ENCODE measurements at regions not wholly inside any gene's neighbourhood (a gene's known extent, or its start where the extent isn't known, plus 50 kb on each side); places are given as distances from the start of the nearest gene placed in this dataset.

DNA sequence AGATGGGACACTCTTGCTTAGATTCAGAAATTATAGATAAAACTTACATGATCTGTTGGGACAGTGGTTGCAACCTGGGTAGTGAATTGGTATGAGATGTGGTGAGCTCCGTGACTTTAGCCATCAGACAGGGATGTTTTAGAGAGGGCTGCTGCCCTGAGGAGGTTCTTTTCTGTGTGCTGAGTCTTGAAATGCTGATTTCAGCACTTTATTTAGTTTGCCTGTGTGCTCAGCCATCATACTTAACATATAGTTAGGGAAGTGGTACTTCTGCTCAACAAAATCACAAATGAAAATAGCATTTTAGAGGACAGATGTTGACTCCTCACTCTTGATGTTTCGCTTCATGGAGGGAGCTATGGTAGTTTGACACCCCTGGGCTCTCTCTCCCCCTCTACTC lies 95.9 kb upstream of the CDH13 start:
- TF ChIP-seq, protein P1, sequence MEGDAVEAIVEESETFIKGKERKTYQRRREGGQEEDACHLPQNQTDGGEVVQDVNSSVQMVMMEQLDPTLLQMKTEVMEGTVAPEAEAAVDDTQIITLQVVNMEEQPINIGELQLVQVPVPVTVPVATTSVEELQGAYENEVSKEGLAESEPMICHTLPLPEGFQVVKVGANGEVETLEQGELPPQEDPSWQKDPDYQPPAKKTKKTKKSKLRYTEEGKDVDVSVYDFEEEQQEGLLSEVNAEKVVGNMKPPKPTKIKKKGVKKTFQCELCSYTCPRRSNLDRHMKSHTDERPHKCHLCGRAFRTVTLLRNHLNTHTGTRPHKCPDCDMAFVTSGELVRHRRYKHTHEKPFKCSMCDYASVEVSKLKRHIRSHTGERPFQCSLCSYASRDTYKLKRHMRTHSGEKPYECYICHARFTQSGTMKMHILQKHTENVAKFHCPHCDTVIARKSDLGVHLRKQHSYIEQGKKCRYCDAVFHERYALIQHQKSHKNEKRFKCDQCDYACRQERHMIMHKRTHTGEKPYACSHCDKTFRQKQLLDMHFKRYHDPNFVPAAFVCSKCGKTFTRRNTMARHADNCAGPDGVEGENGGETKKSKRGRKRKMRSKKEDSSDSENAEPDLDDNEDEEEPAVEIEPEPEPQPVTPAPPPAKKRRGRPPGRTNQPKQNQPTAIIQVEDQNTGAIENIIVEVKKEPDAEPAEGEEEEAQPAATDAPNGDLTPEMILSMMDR (IDR thresholded peaks at IDR 0.05): no peak
- TF ChIP-seq POLR2A (IDR thresholded peaks at IDR 0.05): no peak
